Lower leg skin (tissue), 4 donors: ENCODE measurements at regions not wholly inside any gene's neighbourhood (a gene's known extent, or its start where the extent isn't known, plus 50 kb on each side); places are given as distances from the start of the nearest gene placed in this dataset.
"Not testable (repeated sequence)": the region's sequence is repeated elsewhere in the genome, so short reads cannot be mapped to it uniquely, and the experiment has no call there.

ENCODE experiments used
- DNase-seq, 2 donors: peaks; one replicate each; pipeline ENCODE4 v3.0.0-alpha.2; 2019; ENCODE audit warnings: low spot score in 2 of 2
- H3K4me3 ChIP-seq: fragments of 200-600 bp; sonication (generic); 2 replicates; pipeline ENCODE4 v1.5.1; 2017; ENCODE audit warnings: mild to moderate bottlenecking, low read depth; ENCODE audit not compliant: poor library complexity, severe bottlenecking
- POLR2A ChIP-seq, 2 donors: fragments of 450-650 bp; IDR thresholded peaks; one replicate each; pipeline ENCODE4 v1.6.1; 2016 to 2017; ENCODE audit warnings: antibody characterized with exemption in 2 of 2, mild to moderate bottlenecking in 1 of 2, moderate library complexity in 1 of 2
- WGBS, 2 donors: methylation state at CpG; one replicate each; pipeline ENCODE4 v1.1.5; 2018; 5-methylcytosine and 5-hydroxymethylcytosine counted together
- intact Hi-C: fragments of 100-400 bp; cut with DNase I; formaldehyde crosslinking; loops from one replicate; pipeline ENCODE4 v1.15.0; 2023; ENCODE audit warnings: low total_unique reads
- TF ChIP-seq, protein P1 (sequence below), 3 donors: fragments of 450-650 bp; IDR thresholded peaks; one replicate each; pipeline ENCODE4 v1.5.1; 2016; ENCODE audit warnings: antibody characterized with exemption in 3 of 3, mild to moderate bottlenecking in 3 of 3, moderate library complexity in 2 of 3

DNA sequence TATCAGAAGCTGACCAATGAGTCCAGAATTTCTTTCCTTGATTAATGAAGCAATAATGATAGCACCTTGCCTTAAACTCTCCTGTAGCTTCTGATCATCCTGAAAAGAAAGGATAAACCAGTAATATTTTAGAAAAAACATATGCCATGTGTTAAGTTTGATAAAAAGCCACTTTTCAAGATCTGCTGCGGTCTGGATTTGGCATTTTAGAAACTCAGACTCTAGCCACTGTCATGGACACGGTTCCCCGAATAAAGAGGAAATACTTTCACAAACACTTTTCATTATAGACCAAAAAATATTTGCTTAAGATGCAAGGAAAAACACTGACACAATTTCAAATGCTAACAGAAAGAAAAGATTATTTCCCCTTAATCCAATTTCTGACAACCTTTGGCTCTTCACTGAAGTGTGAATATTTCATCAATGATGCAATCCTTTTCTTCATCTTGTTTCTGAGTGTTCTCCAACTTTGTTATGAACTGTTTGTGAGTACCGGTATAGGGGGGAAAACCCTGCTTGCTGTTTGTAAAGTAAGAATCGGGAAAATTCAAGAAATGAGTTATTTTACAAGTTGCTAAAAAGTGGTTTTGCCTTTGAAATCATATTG, 329.5 kb downstream of the CRPPA start:
- 42 to 61% methylated on average over 5 of the region's 5 CpGs for WGBS, 2 donors
- intact Hi-C loops: no loop called here
- TF ChIP-seq POLR2A (IDR thresholded peaks at IDR 0.05): no peak
- TF ChIP-seq, protein P1, sequence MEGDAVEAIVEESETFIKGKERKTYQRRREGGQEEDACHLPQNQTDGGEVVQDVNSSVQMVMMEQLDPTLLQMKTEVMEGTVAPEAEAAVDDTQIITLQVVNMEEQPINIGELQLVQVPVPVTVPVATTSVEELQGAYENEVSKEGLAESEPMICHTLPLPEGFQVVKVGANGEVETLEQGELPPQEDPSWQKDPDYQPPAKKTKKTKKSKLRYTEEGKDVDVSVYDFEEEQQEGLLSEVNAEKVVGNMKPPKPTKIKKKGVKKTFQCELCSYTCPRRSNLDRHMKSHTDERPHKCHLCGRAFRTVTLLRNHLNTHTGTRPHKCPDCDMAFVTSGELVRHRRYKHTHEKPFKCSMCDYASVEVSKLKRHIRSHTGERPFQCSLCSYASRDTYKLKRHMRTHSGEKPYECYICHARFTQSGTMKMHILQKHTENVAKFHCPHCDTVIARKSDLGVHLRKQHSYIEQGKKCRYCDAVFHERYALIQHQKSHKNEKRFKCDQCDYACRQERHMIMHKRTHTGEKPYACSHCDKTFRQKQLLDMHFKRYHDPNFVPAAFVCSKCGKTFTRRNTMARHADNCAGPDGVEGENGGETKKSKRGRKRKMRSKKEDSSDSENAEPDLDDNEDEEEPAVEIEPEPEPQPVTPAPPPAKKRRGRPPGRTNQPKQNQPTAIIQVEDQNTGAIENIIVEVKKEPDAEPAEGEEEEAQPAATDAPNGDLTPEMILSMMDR (IDR thresholded peaks at IDR 0.05): no peak
- H3K4me3 ChIP-seq: no peak overlapping the region
- no peak for DNase-seq

DNA sequence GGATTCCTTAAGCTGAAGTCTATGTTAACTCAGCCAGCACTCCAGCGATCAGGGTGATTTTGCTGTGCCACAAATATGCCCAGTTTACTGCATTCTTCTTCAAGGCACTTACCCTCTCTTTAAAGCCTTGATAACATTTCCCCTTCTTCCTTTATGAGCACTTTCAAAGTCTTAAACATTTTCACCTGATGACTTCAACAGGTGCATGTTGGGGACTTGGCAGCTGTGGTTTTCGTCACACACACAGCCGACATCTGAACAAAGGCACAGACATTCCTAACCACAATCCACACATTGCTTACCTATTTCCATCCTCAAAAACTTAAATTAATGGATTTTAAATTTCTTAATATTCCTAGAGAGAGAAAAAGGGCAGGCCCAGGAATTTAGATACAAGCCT, 331.5 kb downstream of the CRPPA start:
- intact Hi-C loops: loop anchor here (2.0 kb wide), 1 partner anchor 47 kb away; no protein-coding TSS in a partner anchor
- no peak for DNase-seq
- no peak overlapping the region for H3K4me3 ChIP-seq
- no peak for TF ChIP-seq POLR2A (IDR thresholded peaks at IDR 0.05)
- TF ChIP-seq, protein P1 (IDR thresholded peaks at IDR 0.05): no peak
- WGBS, 2 donors: 93 to 99% methylated on average over 3 of the region's 3 CpGs

DNA sequence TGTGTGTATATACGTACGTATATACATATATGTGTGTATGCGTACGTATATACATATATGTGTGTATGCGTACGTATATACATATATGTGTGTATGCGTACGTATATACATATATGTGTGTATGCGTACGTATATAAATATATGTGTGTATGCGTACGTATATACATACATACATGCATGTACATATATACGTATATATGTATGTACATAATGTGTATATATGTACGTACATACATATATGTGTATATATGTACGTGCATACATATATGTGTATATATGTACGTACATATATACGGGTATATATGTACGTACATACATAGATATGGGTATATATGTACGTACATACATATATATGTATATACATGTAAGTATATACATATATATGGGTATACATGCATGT, 332.1 kb downstream of the CRPPA start:
- WGBS, 2 donors: 87 to 92% methylated on average over 19 of the region's 19 CpGs
- H3K4me3 ChIP-seq: no peak overlapping the region
- DNase-seq: no peak
- TF ChIP-seq POLR2A (IDR thresholded peaks at IDR 0.05): no peak
- TF ChIP-seq, protein P1 (IDR thresholded peaks at IDR 0.05): no peak
- intact Hi-C loops: loop anchor here (2.0 kb wide), 1 partner anchor 48 kb away; no protein-coding TSS in a partner anchor

DNA sequence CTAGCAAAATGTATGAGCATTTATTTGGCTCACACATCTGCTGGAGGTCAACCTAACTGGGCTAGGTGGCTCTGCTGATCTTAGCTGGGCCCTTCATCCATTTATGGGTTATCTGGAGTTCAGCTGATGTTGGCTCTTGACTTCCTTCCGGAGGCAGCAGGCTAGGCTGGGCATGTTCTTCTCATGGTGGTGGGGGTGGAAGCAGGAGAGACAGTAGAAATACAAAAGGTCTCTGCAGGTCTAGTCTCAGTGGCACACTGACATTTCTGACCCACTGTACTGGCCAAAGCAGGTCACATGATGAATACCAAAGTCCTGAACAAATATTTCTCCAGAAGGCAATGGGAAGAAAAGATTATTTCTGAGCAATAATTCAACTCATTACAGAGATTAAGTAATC, 334.6 kb downstream of the CRPPA start:
- H3K4me3 ChIP-seq: no peak overlapping the region
- DNase-seq: no peak
- intact Hi-C loops: no loop called here
- WGBS, 2 donors: 67 to 77% methylated on average over 1 of the region's 1 CpG
- TF ChIP-seq, protein P1 (IDR thresholded peaks at IDR 0.05): no peak
- no peak for TF ChIP-seq POLR2A (IDR thresholded peaks at IDR 0.05)

DNA sequence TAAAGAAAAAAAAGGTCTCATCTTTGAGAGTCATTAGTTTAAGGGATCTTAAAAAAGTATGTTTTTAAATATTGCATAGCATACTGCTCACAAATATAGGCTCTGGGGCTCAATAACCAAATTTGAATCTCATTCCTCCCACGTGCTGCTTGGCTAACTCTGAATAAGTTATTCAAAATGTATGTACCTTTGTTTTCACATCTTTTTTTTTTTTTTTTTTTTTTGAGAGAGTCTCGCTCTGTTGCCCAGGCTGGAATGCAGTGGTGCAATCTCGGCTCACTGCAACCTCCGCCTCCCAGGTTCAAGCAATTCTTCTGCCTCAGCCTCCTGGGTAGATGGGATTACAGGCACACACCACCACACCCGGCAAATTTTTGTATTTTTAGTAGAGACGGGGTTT, 335.6 kb downstream of the CRPPA start:
- intact Hi-C loops, DNase-seq, H3K4me3 ChIP-seq: not testable (repeated sequence)
- 84 to 95% methylated on average over 6 of the region's 6 CpGs for WGBS, 2 donors

DNA sequence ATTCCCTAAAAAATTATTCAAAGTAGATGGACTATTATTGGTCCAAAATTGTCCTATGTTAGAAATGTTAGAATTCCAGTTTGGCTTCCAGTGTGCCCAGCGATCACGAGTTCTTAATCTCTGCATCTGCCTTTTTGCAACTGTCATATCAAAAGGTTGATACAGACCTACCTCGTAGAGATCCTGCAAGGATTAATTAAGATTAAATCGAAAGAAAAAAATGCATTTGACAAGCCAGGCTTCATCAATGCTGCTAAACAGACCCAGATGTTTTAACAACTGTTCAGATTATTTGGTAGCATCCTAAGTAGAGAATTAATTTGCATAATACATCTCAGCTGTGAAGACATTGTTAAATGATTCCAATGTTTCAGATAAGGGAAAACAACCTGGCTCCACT, 336.5 kb downstream of the CRPPA start:
- 39 to 58% methylated on average over 4 of the region's 4 CpGs for WGBS, 2 donors
- intact Hi-C loops: no loop called here

More for the DNA sequence above, 336.5 kb downstream of the CRPPA start:
- TF ChIP-seq, protein P1 (IDR thresholded peaks at IDR 0.05): no peak
- TF ChIP-seq POLR2A (IDR thresholded peaks at IDR 0.05): no peak
- H3K4me3 ChIP-seq: no peak overlapping the region
- DNase-seq: no peak
